NCI-H2081 treated with DMSO at 0.1 percent for 48 hours (cell line): ENCODE measurements at regions not wholly inside any gene's neighbourhood (a gene's known extent, or its start where the extent isn't known, plus 50 kb on each side); places are given as distances from the start of the nearest gene placed in this dataset.

Experiments used
- DNase-seq: peaks from one replicate; lab custom pipeline; 2025; lab: John Stamatoyannopoulos, UW

- DNase-seq: no peak
Measured at GRCh38 chr11:127332896-127333295, 332.3 kb upstream of the KIRREL3 start.

GRCh38 chr11:127330044-127330443, 329.5 kb upstream of the KIRREL3 start:
- no peak for DNase-seq

- no peak for DNase-seq
Measured at GRCh38 chr11:127308291-127308690, 307.7 kb upstream of the KIRREL3 start.

- no peak for DNase-seq
Measured at GRCh38 chr11:127307700-127308099, 307.1 kb upstream of the KIRREL3 start.

- DNase-seq: no peak
Measured at GRCh38 chr11:127304634-127305033, 304.1 kb upstream of the KIRREL3 start.

GRCh38 chr11:127288926-127289325, 288.4 kb upstream of the KIRREL3 start:
- DNase-seq: no peak

GRCh38 chr11:127281534-127281933, 281.0 kb upstream of the KIRREL3 start:
- DNase-seq: no peak

- DNase-seq: no peak
Measured at GRCh38 chr11:127275774-127276173, 275.2 kb upstream of the KIRREL3 start.

GRCh38 chr11:127274328-127274676, 273.7 kb upstream of the KIRREL3 start:
- DNase-seq: no peak

GRCh38 chr11:127273593-127274327, 273.2 kb upstream of the KIRREL3 start:
- DNase-seq: no peak

- no peak for DNase-seq
Measured at GRCh38 chr11:127270851-127271250, 270.3 kb upstream of the KIRREL3 start.

GRCh38 chr11:127269911-127270310, 269.3 kb upstream of the KIRREL3 start:
- no peak for DNase-seq

- no peak for DNase-seq
Measured at GRCh38 chr11:127268932-127269331, 268.4 kb upstream of the KIRREL3 start.

GRCh38 chr11:127268521-127268920, 268.0 kb upstream of the KIRREL3 start:
- no peak for DNase-seq

- DNase-seq: no peak
Measured at GRCh38 chr11:127259102-127259501, 258.5 kb upstream of the KIRREL3 start.

- no peak for DNase-seq
Measured at GRCh38 chr11:127255209-127255608, 254.6 kb upstream of the KIRREL3 start.

- DNase-seq: no peak
Measured at GRCh38 chr11:127252321-127252720, 251.8 kb upstream of the KIRREL3 start.

GRCh38 chr11:127249576-127249975, 249.0 kb upstream of the KIRREL3 start:
- DNase-seq: no peak

- no peak for DNase-seq
Measured at GRCh38 chr11:127248476-127248875, 247.9 kb upstream of the KIRREL3 start.

- no peak for DNase-seq
Measured at GRCh38 chr11:127247261-127247851, 246.8 kb upstream of the KIRREL3 start.

- no peak for DNase-seq
Measured at GRCh38 chr11:127242676-127243075, 242.1 kb upstream of the KIRREL3 start.

GRCh38 chr11:127238321-127238720, 237.8 kb upstream of the KIRREL3 start:
- DNase-seq: no peak

- DNase-seq: no peak
Measured at GRCh38 chr11:127236776-127237175, 236.2 kb upstream of the KIRREL3 start.

GRCh38 chr11:127233998-127234397, 233.4 kb upstream of the KIRREL3 start:
- no peak for DNase-seq
